Adrenal gland (tissue), 5 donors: ENCODE measurements at regions not wholly inside any gene's neighbourhood (a gene's known extent, or its start where the extent isn't known, plus 50 kb on each side); places are given as distances from the start of the nearest gene placed in this dataset.

ENCODE experiments used
- CTCF ChIP-seq, 6 experiments: fragments of 450-650 bp in 4 of 6; fragments of 200-600 bp in 2 of 6; sonication (generic) in 1 of 6; IDR thresholded peaks; 1 replicate in 5 of 6; 2 replicates in 1 of 6; pipeline versions ENCODE4 v1.5.1 to v1.8.0; 2016 to 2021; ENCODE audit warnings: antibody characterized with exemption in 6 of 6, mild to moderate bottlenecking in 2 of 6, moderate library complexity in 1 of 6
- POLR2A ChIP-seq, 2 donors: fragments of 450-650 bp; IDR thresholded peaks; one replicate each; pipeline ENCODE4 v1.6.1; 2017; ENCODE audit warnings: antibody characterized with exemption in 2 of 2, mild to moderate bottlenecking in 2 of 2, moderate library complexity in 1 of 2
- donor health status: DM: no; HTN: no; CAD: no.

DNA sequence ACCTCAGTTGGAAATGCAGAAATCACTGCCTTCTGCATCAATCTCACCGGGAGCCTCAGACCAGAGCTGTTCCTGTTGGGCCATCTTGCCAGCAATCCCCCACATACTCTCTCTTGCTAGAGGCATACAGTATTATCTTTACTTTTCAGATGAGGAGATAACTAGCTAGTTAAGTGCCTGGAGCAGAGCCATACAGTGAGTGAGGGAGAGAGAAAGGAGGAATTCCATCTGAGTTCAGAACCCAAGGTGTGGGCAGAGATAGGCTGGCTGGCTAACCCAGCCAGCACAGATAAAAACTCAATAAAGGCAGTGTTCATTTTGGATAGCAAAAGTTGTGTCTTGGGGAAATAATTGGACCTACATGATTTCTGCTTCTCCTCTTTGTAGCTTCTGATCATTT, 268.0 kb upstream of the KIF2A start:
- no peak for TF ChIP-seq CTCF (IDR thresholded peaks at IDR 0.05)
- no peak for TF ChIP-seq POLR2A (IDR thresholded peaks at IDR 0.05)
